ENCODE measurements at regions not wholly inside any gene's neighbourhood (a gene's known extent, or its start where the extent isn't known, plus 50 kb on each side); places are given as distances from the start of the nearest gene placed in this dataset.
A peak's percentile ranks its signal among the peaks of the same experiment; 100 is the strongest.
"Not testable (repeated sequence)": the region's sequence is repeated elsewhere in the genome, so short reads cannot be mapped to it uniquely, and the experiment has no call there.

GRCh38 chr6:11486959-11487358, 50.6 kb upstream of the TMEM170B start:
- DNase-seq = no peak

DNA sequence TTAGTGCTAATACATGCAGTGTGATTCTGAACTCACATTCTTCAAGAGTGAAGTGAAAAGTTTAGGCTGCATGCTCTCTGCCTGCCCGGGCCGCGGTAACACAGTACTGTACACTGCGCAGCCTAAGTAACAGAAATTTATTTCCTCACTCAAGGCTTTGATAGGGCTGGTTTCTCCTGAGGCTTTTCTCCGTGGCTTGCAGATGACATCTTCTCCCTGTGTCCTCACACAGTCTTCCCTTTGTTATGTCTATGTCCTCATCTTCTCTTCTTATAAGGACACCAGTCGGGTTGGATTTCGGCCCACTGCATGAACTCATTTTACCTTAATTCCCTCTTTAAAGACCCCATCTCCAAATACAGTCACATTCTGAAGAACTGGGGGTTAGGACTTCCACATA, 51.1 kb upstream of the TMEM170B start:
- no peak for DNase-seq

DNA sequence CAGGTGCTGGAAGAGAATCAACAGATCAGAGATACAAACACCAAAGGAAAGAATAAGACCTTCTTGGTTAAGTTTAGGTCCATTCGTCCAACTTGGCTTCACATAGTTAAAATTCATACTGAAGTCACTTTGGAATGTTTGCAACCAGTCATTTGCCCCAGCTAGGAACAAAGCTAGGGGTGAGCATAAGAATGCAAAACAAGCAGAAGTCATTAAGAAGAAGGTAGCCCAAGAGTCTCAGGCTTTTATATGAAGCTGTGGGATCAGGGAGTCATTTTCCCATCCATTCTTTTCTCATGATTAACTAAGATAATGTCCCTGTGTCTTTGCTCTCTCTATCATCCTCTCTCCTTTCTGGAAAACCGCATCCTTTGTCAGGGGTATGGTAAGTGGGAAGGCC, 51.5 kb upstream of the TMEM170B start:
- DNase-seq = no peak

DNA sequence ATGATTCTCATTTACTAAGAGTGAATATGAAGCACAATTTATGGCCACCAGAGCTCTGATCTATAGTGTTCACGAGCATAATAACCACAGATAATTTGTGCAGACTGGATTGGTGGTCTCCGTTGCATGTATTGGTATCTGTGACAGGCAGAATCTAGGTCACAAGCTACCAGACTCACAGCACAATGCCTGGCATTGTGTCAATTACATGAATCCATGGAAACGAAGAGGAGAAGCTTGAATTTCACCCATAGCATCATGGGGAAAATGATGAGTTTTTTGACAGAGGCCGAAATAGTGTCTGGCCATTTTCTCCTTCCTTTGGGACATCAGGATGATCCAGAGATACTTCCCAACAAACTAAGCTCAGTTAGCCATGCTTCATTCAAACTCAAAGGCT, 52.3 kb upstream of the TMEM170B start:
- DNase-seq = no peak

GRCh38 chr6:11484441-11484840, 53.1 kb upstream of the TMEM170B start:
- no peak for DNase-seq

DNA sequence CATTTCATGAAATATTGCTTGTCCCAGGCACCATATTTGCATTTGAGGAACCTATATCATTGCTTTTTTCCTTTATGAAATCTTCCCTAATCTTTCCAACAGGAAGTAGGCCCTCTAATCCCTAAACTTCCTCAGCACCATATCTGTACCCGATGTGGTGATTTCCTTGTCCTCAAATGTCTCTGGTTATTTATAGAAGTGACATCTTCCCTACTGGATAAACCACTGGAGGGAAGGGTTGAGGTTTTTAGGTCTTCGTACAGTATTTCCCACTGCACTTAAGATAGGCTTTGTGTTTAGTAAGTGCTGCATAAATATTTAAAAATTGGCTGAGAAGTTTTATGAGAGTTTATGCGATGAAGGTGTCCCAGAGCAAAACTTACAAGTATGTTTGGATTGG, 54.9 kb upstream of the TMEM170B start:
- no peak for DNase-seq

DNA sequence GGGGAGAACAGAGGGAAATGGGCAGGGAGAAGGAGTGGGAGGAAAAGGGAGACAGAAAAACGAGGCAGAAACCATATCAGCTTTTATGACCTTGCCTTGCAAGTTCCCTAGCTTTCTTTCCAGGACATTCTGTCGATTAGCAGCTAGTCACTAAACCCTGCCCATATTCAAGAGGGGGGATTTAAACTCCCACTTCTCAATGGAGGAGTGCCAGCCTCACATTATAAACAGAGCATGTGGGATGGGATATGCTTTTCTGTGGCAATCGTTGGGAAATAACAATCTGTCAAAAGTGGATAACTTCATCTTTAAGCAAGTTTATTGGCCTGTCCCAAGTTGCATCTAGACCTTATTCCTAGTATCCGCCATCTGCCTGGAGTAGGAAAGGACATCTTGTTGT, 57.0 kb upstream of the TMEM170B start:
- no peak for DNase-seq

GRCh38 chr6:11479296-11479695, 58.3 kb upstream of the TMEM170B start:
- no peak for DNase-seq

- no peak for DNase-seq
Measured at GRCh38 chr6:11478586-11478985, 59.0 kb upstream of the TMEM170B start.

- DNase-seq = no peak
Measured at GRCh38 chr6:11475016-11475415, 62.5 kb upstream of the TMEM170B start.

GRCh38 chr6:11473008-11473740, 64.4 kb upstream of the TMEM170B start:
- DNase-seq = no peak

DNA sequence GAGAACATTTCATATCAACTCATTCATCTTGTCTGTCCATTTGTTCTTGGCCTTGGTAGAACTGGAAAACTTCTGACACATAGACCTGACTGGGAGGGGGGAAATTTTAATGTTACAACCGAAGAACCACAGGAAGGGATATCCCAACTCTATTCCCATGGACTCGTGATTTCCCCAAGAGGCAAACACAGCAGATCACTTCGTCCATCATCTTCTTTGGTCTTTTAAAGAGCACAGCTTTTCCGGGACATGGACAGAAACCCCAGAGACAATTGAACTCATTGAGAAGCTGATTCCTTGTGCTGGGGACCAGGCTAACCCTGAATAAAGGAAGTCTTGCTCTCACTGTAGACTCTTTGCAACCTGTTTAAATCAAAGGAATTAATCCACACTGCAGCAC, 66.3 kb upstream of the TMEM170B start:
- no peak for DNase-seq

GRCh38 chr6:11469684-11470083, 67.9 kb upstream of the TMEM170B start:
- no peak for DNase-seq

DNA sequence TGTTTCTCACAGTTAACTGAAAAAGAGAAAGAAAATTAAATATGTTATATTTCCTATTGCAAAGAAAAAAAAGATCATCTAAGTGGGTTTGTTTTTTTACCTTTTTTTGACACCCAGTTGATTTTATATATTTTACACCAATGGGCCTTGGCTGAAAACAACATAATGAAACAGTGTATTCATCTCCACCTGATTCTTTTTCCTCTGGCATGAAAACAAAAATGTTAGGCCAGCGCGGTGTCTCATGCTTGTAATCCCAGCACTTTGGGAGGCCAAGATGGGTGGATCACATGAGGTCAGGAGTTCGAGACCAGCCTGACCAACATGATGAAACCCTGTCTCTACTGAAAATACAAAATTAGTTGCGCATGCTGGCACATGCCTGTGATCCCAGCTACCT, 69.3 kb upstream of the TMEM170B start:
- DNase-seq = not testable (repeated sequence)

DNA sequence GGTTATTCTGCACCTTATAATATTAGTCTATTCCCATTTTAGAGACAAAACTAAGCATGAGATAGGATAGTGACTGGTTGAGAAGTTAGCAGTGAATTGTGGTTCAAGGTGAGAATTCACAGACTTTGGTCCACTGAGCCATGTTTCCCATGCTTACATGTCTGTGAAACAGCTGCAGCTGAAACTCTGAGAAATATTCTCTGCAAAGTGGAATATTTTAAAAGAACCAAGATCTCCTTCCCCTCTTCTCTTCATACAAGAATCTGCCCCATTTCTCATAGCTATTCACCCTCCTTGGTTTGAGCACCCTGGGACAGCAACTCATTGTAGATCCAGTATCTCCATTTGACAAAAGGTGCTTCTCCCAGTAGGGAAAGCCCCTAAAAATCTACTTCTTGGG, 70.2 kb upstream of the TMEM170B start:
- no peak for DNase-seq

DNA sequence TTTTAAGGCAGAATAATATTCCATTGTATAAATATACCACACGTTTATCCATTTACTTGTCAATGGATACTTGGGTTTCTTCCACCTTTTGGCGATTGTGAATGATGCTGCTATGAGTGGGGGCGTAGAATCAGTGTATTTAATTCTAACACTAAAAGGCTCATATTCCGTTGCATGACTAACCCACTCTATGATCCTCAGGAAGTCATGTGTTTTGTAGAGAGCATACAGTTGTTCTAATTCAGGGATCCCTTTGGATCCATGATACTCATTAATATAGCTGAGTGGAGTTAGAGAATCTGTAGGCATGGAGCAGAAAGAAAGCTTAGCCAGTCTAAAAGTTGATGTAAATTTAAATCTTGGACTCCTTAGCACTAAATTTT, 74.2 kb upstream of the TMEM170B start:
- DNase-seq = no peak

DNA sequence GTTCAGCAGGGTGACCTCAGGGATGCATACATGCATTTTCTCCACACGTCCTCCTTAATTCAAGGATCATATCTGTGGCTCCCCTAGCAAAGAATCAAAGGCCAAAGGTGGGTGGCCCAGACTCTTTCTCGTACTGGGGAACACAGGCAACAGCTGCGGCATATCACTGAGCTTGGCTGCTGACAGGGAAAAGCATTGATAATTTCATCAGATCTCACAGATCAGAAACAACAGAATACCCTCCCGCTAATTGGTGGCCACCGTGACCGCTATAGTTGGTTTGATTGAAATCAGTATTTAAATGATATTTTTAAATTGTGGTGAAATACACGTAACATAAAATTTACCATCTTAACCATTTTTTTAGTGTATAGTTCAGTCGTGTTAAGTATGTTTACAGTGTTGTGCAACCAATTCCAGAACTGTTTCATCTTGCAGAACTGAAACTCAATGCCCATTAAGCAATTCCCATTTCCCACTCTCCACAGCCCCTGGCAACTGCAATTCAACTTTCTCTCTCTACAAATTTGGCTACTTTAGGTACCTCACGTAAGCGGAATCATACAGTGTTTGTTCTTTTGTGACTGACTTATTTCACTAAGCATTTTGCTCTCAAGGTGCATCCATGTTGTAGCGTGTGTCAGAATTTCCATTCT, 74.7 kb upstream of the TMEM170B start:
- DNase-seq = no peak

- peak; percentile 39 for DNase-seq
Measured at GRCh38 chr6:11460837-11461661, 76.5 kb upstream of the TMEM170B start.

DNA sequence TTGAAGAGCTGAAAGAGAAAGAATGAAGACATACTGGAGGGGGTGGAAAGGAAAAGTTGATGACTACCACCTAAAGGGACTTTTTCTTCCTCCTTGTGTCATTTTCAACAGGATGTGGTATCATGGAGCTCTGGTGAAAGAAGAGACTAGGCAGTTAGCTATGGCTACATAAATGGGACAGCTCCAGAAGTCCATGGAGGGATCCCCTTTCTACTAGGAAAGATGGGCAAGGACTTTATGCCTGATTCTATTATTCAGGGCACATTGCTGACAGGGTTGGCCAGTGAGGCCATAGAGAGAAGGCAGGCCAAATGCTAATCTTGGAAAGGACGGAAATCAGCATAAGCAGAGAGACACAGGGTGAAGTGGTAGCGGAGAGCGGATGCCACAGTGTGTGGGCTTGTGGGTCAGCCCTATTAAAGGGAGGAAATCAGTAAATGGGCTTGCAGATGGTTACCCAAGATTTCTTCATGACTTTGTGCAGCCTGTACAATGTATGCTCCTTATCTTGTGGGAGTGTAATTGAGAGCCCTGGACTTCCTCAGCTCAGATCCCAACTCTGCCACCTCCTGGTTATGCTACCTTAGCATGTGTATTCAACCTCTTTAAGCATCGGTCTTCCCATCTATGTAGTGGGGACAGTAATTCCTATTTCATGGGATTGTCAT, 77.4 kb upstream of the TMEM170B start:
- DNase-seq = no peak

GRCh38 chr6:11459079-11459610, 78.4 kb upstream of the TMEM170B start:
- DNase-seq = no peak

- no peak for DNase-seq
Measured at GRCh38 chr6:11458509-11458908, 79.0 kb upstream of the TMEM170B start.

DNA sequence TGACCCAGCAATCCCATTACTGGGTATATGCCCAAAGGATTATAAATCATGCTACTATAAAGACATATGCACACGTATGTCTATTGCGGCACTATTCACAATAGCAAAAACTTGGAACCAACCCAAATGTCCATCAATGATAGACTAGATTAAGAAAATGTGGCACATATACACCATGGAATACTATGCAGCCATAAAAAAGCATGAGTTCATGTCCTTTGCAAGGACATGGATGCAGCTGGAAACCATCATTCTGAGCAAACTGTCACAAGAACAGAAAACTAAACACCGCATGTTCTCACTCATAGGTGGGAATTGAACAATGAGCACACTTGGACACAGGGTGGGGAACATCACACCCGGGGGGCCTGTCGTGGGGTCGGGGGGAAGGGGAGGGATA, 80.1 kb upstream of the TMEM170B start:
- DNase-seq = not testable (repeated sequence)

- DNase-seq = not testable (repeated sequence)
Measured at GRCh38 chr6:11452106-11452505, 85.4 kb upstream of the TMEM170B start.

Measured in activated CD4-positive, CD25-positive, alpha-beta regulatory T cell treated with anti-CD3 and anti-CD28 coated beads, Interleukin-2, amount 50 U/mL, for 72 hours (primary cell).